Mucosa of descending colon (tissue), 3 donors: ENCODE measurements at regions not wholly inside any gene's neighbourhood (a gene's known extent, or its start where the extent isn't known, plus 50 kb on each side); places are given as distances from the start of the nearest gene placed in this dataset.

Source experiments
- ATAC-seq: fragments of 200-7000 bp; cut with Tn5 transposase; one replicate; pipeline ENCODE4 v1.9.1; 2020; ENCODE audit warnings: mild to moderate bottlenecking, moderate library complexity
- DNase-seq, 3 donors: peaks; one replicate each; pipeline ENCODE4 v3.0.0-alpha.2; 2020
- H3K36me3 ChIP-seq: fragments of 200-600 bp; one replicate; pipeline ENCODE4 v1.8.0; 2021; ENCODE audit warnings: low read depth, mild to moderate bottlenecking
- H3K4me1 ChIP-seq: fragments of 200-600 bp; one replicate; pipeline ENCODE4 v1.8.0; 2021; ENCODE audit warnings: low read depth, mild to moderate bottlenecking
- H3K4me3 ChIP-seq: fragments of 200-600 bp; one replicate; pipeline ENCODE4 v1.8.0; 2021; ENCODE audit warnings: mild to moderate bottlenecking
- H3K9me3 ChIP-seq: fragments of 200-600 bp; one replicate; pipeline ENCODE4 v1.8.0; 2021; ENCODE audit warnings: mild to moderate bottlenecking
- intact Hi-C, 2 donors: fragments of 100-400 bp; cut with DNase I in 1 of 2; cut with micrococcal nuclease in 1 of 2; formaldehyde crosslinking; loops; one replicate each; pipeline versions ENCODE4 v1.11.0 to v1.11.1; 2022; cut with DNase I, micrococcal nuclease
- TF ChIP-seq, protein P1 (sequence below): fragments of 200-600 bp; IDR thresholded peaks from one replicate; pipeline ENCODE4 v1.8.0; 2022; ENCODE audit warnings: antibody characterized with exemption, mild to moderate bottlenecking
- donor health status: DM: no; HTN: no; CAD: no; lungs with moderate emphysema.
- donor health status: DM: no; HTN: no; CAD: no.
- donor health status: DM: no; HTN: yes; CAD: no.

DNA sequence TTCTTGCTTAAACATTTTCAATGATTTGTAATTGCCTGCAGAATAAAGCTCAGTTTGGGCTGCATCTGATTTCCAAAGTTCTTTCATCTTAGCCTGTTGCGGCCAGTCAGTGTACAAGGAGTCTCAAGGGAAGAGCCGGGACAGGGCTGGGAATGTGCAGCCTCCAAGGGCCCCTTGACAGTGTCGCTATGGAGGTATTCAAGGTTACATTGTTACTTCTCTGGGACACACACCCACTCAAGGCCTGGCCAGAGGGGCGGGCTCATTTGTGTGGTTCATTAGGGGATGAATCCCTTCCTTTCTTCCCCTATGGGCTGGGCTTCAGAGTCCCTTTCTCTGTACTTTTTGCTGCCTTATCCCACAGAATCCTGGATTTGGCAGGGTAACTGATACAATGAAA lies 107.6 kb upstream of the CSF3R start:
- intact Hi-C loops = no loop called here
- H3K4me1 ChIP-seq = no peaks in the 10 kb centered on the region
- TF ChIP-seq, protein P1, sequence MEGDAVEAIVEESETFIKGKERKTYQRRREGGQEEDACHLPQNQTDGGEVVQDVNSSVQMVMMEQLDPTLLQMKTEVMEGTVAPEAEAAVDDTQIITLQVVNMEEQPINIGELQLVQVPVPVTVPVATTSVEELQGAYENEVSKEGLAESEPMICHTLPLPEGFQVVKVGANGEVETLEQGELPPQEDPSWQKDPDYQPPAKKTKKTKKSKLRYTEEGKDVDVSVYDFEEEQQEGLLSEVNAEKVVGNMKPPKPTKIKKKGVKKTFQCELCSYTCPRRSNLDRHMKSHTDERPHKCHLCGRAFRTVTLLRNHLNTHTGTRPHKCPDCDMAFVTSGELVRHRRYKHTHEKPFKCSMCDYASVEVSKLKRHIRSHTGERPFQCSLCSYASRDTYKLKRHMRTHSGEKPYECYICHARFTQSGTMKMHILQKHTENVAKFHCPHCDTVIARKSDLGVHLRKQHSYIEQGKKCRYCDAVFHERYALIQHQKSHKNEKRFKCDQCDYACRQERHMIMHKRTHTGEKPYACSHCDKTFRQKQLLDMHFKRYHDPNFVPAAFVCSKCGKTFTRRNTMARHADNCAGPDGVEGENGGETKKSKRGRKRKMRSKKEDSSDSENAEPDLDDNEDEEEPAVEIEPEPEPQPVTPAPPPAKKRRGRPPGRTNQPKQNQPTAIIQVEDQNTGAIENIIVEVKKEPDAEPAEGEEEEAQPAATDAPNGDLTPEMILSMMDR = no peak
- H3K4me3 ChIP-seq = no peak overlapping the region
- H3K36me3 ChIP-seq = no peaks in the 10 kb centered on the region
- DNase-seq (no peak), ATAC-seq (no peak)
- no peaks in the 10 kb centered on the region for H3K9me3 ChIP-seq

DNA sequence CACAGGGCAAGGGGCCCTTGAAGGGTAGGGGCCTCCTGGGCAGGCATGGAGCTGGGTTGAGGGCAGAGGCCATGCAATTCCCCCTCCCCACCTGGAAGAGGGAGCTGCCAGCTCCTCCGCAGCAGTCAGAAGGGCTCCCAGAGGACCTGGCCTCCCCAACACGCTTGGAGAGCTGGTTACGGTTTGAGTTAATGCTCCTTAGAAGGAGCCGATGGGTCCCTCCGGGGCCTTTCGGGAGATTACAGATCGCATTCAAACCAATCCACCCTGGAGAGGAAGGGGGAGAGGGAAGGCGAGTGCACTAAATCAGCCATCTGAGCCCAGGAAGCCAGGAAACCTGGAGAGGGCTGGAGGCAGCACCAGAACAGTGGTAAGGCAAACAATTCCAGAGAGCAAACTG lies 106.3 kb upstream of the CSF3R start:
- DNase-seq (no peak), ATAC-seq (no peak)
- H3K9me3 ChIP-seq = no peaks in the 10 kb centered on the region
- TF ChIP-seq, protein P1 = no peak
- intact Hi-C loops = no loop called here
- no peaks in the 10 kb centered on the region for H3K4me1 ChIP-seq
- no peaks in the 10 kb centered on the region for H3K36me3 ChIP-seq
- no peak overlapping the region for H3K4me3 ChIP-seq

DNA sequence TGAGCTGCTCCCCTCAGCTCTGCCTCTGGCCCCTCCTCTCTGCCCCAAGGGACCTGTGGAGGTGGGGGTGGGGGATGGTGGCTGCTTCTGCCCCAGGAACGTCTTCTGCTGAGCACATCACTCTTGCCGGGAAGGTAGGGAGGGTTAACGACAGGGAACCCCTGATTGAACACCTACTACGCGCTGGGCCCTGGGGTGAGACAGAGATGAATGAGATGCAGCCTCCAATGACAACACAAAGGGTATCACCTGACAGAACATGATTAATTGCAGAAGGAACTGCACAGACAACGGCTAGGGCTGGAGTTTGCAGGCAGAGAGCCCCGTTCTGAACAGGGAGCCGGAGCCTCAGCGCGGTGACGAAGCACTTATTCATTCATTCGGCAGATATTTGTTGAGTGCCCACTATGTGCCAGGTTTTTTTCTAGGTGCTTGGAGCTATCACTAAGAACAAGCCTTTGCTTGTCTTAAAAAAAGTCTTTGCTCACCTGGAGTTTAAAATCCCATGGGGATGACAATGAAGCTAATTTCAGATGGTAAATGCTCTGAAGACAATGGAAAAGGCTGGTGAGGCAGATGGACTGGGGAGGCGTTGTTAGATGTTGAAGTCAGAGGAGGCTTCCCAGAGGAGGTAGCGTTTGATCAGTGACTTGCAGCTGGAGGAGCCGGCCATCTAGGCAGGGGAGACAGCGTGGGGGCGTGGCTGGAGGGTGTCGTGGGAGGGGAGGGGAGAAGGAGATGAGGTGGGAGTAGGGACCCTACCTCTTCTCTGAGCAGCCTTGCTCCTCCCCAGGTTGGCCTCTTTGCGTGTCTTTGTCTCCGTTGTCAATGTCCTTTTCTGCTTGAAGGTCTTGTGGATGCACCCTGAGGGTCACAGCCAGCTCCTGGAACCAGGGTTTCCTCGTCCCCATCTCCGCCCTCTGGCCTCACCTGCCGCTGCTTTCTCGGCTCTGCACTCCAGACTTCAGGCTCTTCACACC lies 103.1 kb upstream of the CSF3R start:
- intact Hi-C loops = no loop called here
- H3K4me1 ChIP-seq = no peaks in the 10 kb centered on the region
- no peaks in the 10 kb centered on the region for H3K9me3 ChIP-seq
- H3K4me3 ChIP-seq = no peak overlapping the region
- H3K36me3 ChIP-seq = no peaks in the 10 kb centered on the region
- TF ChIP-seq, protein P1 = no peak
- DNase-seq = no peak
- no peak for ATAC-seq

DNA sequence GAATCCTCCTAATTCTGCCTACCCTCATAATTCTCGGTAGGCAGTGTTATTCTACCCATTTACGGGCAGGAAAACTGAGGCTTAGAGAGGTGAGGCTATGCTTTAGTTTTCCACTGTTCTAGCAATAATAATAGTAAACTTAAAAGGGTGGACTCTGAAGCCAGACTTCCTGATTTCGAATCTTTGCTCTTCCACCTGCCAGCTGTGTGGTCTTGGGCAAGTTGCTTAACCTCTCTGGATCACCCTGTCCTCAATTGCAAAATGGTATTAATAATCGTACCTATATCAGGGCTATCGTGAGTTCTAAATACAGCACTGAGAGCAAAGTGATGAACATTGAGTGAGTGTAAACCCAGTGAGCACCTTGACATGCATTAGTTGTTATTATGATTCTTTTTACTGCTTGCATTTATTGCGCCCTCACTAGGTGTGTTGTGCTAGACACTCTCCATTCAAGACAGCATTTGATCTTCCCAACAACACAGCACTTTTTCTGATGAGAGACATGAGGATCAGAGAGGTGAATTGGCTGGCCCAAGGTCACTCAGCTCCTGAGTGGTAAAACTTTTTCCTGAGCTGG lies 102.3 kb upstream of the CSF3R start:
- H3K9me3 ChIP-seq = no peaks in the 10 kb centered on the region
- intact Hi-C loops = no loop called here
- ATAC-seq (no peak), DNase-seq (no peak)
- TF ChIP-seq, protein P1 = no peak
- no peaks in the 10 kb centered on the region for H3K4me1 ChIP-seq
- no peaks in the 10 kb centered on the region for H3K36me3 ChIP-seq
- no peak overlapping the region for H3K4me3 ChIP-seq

DNA sequence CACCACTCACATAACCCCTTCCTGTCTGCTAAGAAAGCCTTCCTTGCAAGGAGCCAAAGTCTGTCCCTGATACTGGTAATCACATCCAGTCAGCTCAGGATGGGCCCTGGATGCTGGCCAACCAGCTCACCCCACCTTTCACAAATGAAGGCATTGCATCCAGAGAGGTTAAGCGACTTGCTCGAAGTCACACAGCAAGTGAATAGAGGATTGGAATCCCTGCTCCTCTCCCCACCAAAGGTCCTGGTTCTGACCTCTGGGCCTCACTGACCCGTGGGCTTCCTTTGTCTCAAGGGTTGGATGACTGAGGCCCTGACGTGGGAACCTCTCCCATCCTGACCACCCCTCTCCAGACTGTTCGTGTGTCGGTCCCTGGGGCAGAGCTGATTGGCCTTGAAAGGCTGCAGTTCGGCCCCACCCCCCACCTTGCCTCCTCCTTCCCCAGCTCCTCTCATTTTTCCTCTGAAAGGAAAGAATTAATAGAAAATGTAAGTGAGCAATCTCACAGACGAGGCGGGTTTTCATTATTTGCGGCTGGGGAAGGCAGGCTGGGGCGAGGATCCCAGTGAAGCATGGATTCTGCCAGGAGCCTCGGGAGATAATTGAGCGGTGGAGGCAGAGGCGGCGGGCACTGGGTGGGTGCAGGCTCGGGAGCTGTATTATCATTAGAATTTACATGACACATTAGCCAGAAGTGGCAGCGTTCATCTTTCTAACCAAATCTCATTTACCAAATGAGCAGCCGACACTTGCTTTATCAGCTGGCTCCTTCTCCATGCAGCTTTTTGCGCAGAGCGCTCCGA lies 101.5 kb upstream of the CSF3R start:
- Histone ChIP-seq H3K9me3 (no peaks in the 10 kb centered on the region), H3K36me3 (no peaks in the 10 kb centered on the region), H3K4me3 (no peak overlapping the region), H3K4me1 (no peaks in the 10 kb centered on the region)
- TF ChIP-seq, protein P1 = no peak
- intact Hi-C loops = no loop called here
- no peak for DNase-seq
- no peak for ATAC-seq
